Forelimb muscle (tissue), 1 donor: ENCODE measurements at regions not wholly inside any gene's neighbourhood (a gene's known extent, or its start where the extent isn't known, plus 50 kb on each side); places are given as distances from the start of the nearest gene placed in this dataset.
"Not testable (repeated sequence)": the region's sequence is repeated elsewhere in the genome, so short reads cannot be mapped to it uniquely, and the experiment has no call there.

ENCODE experiments used
- DNase-seq: peaks from one replicate; pipeline ENCODE4 v3.0.0-alpha.2; 2013; ENCODE audit warnings: low read depth

GRCh38 chr13:111005808-111006505 lies 91.1 kb upstream of the ANKRD10 start:
- DNase-seq, result peak; percentile 62

- DNase-seq, result no peak
These were observed 90.5 kb upstream of the ANKRD10 start for GRCh38 chr13:111005364-111005763.

DNA sequence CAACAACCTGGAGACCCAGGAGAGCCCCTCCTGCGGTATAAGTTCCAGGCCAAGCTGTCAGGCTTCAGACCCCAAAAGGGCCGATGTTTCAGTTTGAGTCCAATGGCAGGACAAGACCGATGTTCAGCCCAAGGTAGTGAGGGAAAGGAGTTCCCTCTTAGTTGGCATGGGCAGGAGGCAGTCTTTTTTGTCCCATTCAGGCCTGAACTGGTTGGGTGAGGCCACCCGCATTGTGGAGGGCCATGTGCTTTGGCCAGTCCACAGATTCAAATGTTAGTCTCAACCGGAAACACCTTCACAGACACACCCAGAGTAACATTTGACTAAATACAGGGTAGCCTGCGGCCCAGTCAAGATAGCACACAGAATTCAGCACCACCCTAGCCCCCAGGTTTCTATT lies 89.6 kb upstream of the ANKRD10 start:
- no peak for DNase-seq

DNA sequence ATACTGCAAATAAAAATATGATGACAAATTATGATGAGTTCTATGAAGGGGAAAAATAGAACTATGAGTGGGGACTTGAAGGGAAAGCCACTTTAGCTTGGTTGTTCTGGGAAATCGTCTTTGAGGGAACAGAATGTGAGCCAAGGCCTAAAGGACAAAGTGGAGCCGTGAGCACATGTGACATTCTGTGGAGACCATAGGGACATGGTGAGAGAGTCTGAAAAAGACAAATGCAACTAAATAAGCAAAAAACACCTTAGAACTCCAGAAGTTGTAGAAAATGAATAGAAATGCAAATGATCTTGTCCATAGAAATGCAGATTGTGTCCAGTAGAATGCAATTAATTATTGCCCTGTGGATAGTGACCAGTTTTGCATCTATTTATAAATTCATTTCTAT lies 86.8 kb upstream of the ANKRD10 start:
- DNase-seq, result no peak

DNA sequence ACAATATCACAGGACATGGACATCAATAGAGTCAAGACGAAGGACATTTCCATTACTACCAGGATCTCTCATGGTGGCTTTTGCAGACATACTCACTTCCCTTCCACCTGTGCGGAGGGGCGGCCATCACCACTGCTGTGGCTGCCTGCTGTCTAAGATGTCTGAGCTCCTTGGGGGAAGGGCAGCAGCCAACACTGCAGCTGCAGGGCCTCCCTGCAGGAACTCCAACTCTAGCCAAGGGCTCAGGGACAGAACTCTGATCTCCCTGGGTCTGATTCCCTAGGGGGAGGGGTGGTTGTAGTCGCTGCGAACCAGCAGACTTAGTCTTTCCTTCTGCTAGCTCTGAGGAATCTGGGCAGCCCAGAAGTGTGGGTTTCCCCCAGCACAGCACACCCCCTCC lies 78.9 kb upstream of the ANKRD10 start:
- DNase-seq, result no peak

- DNase-seq, result no peak
These were observed 77.2 kb upstream of the ANKRD10 start for GRCh38 chr13:110991991-110992508.

GRCh38 chr13:110989331-110989730 lies 74.5 kb upstream of the ANKRD10 start:
- no peak for DNase-seq

- DNase-seq, result no peak
These were observed 70.7 kb upstream of the ANKRD10 start for GRCh38 chr13:110985541-110985940.

- no peak for DNase-seq
These were observed 69.9 kb upstream of the ANKRD10 start for GRCh38 chr13:110984798-110985197.

- no peak for DNase-seq
These were observed 69.5 kb upstream of the ANKRD10 start for GRCh38 chr13:110984381-110984780.

- DNase-seq, result no peak
These were observed 68.4 kb upstream of the ANKRD10 start for GRCh38 chr13:110983241-110983640.

DNA sequence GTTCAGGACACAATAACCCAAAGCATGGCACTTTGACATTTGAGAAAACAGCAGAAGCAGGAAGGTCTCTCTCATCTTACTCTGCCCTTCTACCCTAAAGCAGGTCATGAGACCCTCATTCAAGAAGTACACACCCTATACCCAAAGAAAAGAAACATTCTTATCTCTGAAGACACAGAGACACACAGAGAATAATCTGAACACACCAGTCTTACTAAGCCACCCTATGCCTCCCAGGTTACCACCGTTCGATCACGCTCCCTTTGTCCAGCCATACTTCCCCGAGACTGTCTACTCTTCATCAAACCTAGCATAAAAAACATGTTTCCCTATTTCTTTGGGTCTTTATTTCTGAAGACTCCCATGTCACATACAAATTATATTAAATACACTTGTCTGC lies 66.5 kb upstream of the ANKRD10 start:
- no peak for DNase-seq

- no peak for DNase-seq
These were observed 66.1 kb upstream of the ANKRD10 start for GRCh38 chr13:110980921-110981320.

DNA sequence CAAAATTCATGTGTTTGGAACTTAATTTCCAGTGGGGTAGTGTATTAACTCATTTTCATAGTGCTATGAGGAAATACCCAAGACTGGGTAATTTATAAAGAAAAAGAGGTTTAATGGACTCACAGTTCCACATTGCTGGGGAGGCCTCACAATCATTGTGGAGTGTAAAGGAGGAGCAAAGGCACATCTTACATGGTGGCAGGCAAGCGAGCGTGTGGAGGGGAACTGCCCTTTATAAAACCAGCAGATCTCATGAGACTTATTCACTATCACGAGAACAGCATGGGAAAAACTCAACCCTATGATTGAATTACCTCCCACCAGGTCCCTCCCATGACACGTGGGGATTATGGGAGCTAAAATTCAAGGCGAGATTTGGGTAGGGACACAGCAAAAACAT lies 64.3 kb upstream of the ANKRD10 start:
- DNase-seq, result not testable (repeated sequence)

DNA sequence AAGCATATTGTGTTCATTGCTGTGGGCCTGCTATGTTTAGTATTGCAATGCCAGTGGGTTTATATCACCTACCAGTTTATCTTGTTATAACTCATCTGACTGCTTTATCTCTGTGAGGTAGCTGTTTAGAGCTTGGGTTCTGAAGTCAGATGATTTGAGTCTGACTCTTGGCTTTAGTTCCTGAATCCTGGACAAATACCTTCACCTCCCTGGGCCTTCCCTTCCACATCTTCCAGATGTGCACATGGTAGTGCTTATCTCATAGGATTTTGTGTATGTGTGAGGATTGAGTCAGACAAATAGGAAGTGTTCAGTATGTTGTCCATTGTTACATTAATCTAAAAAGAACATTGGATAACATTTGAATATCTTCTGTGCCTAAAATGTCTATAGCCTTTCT lies 63.5 kb upstream of the ANKRD10 start:
- DNase-seq, result no peak

GRCh38 chr13:110976785-110977184 lies 61.9 kb upstream of the ANKRD10 start:
- no peak for DNase-seq

DNA sequence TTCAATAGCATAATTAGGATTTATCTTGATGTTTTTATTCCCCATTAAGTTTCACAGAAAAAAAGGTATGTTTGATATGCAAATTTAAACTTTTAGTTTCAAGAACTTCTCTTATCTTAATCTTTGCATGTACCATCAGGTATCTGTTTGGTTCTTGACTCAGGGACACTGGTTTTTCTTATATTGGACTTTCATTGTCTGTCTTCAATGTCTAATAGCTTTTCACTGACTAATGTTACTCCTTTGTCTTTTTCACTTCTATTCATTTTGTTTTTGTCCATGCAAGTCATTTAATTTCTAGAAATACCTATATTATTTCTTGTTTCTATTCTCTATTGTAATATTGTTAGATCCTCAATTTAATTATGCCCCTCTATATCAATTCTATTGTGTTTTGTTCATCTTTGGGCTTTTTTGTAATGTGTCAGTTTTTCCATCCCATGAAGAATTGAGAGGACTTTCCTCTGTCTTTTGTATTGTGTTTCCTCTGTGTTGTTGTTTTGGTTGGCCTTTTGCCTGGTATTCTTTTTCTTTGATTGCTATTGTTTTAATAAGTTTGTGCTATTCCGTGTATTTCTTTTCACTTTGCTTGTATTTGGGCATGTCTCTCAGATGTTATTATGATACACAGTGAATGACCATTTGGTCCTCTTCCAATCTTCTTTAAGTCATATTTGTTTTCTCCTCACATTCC lies 58.3 kb upstream of the ANKRD10 start:
- DNase-seq, result no peak

- no peak for DNase-seq
These were observed 56.6 kb upstream of the ANKRD10 start for GRCh38 chr13:110971486-110971885.

GRCh38 chr13:110967156-110967855 lies 52.4 kb upstream of the ANKRD10 start:
- DNase-seq, result not testable (repeated sequence)

DNA sequence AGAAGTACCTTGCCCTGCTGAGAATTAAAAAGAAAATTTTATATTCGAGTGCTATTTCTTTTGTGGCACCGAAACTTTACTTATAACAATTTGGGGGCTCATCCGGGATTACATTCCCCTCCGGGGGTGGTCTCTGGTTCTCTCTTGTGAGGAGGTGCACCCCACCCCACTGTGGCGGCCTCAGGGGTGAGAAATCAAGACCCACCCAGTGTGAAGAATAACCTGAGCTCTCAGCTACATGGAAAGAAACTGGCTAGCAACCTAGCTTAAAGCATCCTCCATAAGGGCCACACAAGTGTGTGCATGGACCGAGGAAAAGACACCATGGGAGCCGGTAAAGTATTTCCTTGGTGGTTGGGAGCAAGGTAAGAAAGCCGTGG lies 50.9 kb upstream of the ANKRD10 start:
- DNase-seq, result no peak

GRCh38 chr13:110965038-110965754 lies 50.3 kb upstream of the ANKRD10 start:
- DNase-seq, result no peak
